Lung (tissue), 11 donors: ENCODE measurements at regions not wholly inside any gene's neighbourhood (a gene's known extent, or its start where the extent isn't known, plus 50 kb on each side); places are given as distances from the start of the nearest gene placed in this dataset.
"Not testable (repeated sequence)": the region's sequence is repeated elsewhere in the genome, so short reads cannot be mapped to it uniquely, and the experiment has no call there.

ENCODE experiments used
- ATAC-seq: fragments of 200-7000 bp; cut with Tn5 transposase; one replicate; pipeline ENCODE4 v1.9.1; 2020; ENCODE audit warnings: moderate number of reproducible peaks; ENCODE audit not compliant: insufficient read depth, low FRiP score
- DNase-seq, 3 donors: peaks; one replicate each; pipeline ENCODE4 v3.0.0-alpha.2; 2013 to 2017
- H3K27ac ChIP-seq, 2 donors: one replicate each; pipeline ENCODE4 v1.5.1; 2013; ENCODE audit warnings: mild to moderate bottlenecking in 2 of 2, moderate library complexity in 2 of 2, control low read depth in 1 of 2, inconsistent platforms in 1 of 2, low read depth in 1 of 2, low read length in 1 of 2
- H3K27me3 ChIP-seq, 3 donors: one replicate each; pipeline ENCODE4 v1.5.1; 2013; ENCODE audit warnings: low read length in 2 of 3; ENCODE audit not compliant: control insufficient read depth in 3 of 3, insufficient read depth in 3 of 3
- H3K36me3 ChIP-seq, 4 donors: one replicate each; pipeline ENCODE4 v1.5.1; 2013; ENCODE audit warnings: low read length in 4 of 4, mild to moderate bottlenecking in 1 of 4, moderate library complexity in 1 of 4; ENCODE audit not compliant: control insufficient read depth in 4 of 4, insufficient read depth in 4 of 4
- H3K4me1 ChIP-seq, 5 donors: one replicate each; pipeline ENCODE4 v1.5.1; 2013; ENCODE audit warnings: low read length in 5 of 5, mild to moderate bottlenecking in 2 of 5, moderate library complexity in 1 of 5; ENCODE audit not compliant: control insufficient read depth in 5 of 5, insufficient read depth in 5 of 5
- H3K4me3 ChIP-seq: one replicate; pipeline ENCODE4 v1.5.1; 2013; ENCODE audit warnings: mild to moderate bottlenecking, control low read depth, moderate library complexity
- H3K9ac ChIP-seq, 2 donors: one replicate each; pipeline ENCODE4 v1.5.1; 2013; ENCODE audit warnings: low read length in 2 of 2, control low read depth in 1 of 2; ENCODE audit not compliant: insufficient read depth in 1 of 2
- H3K9me3 ChIP-seq, 4 donors: one replicate each; pipeline ENCODE4 v1.5.1; 2013; ENCODE audit warnings: low read length in 3 of 4, mild to moderate bottlenecking in 1 of 4, moderate library complexity in 1 of 4; ENCODE audit not compliant: control insufficient read depth in 4 of 4, insufficient read depth in 3 of 4
- CTCF ChIP-seq: IDR thresholded peaks from 2 replicates; pipeline ENCODE4 v1.5.1; 2012; ENCODE audit warnings: mild to moderate bottlenecking; ENCODE audit errors: control extremely low read depth, extremely low read depth
- WGBS, 2 donors: extraction: QIAGEN DNeasy Blood & Tissue Kit; methylation state at CpG; one replicate each; pipeline ENCODE4 v1.1.7; 2013; 5-methylcytosine and 5-hydroxymethylcytosine counted together
- donor health status: control.
- donor health status: control.
- donor health status: Bipolar disorder and iron deficiency.
- donor health status: healthy.
- donor health status: DM: yes; HTN: yes; CAD: no.

- no peaks in the 10 kb centered on the region for H3K9me3 ChIP-seq
- no peak overlapping the region for H3K27ac ChIP-seq
- 95 to 96% methylated on average over 7 of the region's 7 CpGs for WGBS, 2 donors
- H3K36me3 ChIP-seq = no peaks in the 10 kb centered on the region
- H3K4me1 ChIP-seq = peaks cover 0 to 7% (median 0%) of the 10 kb centered on the region in 5 donors
- H3K4me3 ChIP-seq = no peak overlapping the region
- no peak overlapping the region for H3K9ac ChIP-seq
- TF ChIP-seq CTCF = no peak
- ATAC-seq (no peak), DNase-seq (no peak)
- no peaks in the 10 kb centered on the region for H3K27me3 ChIP-seq
These were observed 185.1 kb upstream of the ZNF217 start for GRCh38 chr20:53778736-53779135.

DNA sequence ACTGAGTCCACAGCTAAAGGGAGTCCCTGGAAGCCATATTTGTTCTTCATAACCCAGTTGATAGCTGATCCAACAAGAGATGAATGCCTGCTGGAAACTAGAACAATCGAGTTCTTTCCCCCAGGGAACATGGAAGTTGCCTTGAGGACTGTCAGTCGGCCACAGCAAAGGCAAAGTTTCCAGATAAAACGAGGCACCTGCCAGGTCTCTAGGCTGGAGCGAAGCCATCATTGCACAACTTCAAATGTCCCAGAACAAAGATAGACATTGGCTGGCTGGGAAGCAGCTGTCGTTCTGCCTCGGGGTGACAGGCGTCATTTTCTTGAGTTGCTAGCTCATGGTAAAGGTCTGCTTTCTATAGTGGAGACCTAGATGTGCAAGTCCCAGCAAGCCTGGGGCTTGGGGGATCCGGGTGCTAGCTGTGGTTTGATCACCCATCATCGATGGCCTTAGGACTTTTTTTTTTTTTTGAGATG is 184.4 kb upstream of the ZNF217 start:
- no peaks in the 10 kb centered on the region for H3K27me3 ChIP-seq
- H3K9me3 ChIP-seq = no peaks in the 10 kb centered on the region
- H3K36me3 ChIP-seq = no peaks in the 10 kb centered on the region
- ATAC-seq (no peak), DNase-seq (no peak)
- no peak for TF ChIP-seq CTCF
- WGBS, 2 donors = 67 to 83% methylated on average over 9 of the region's 9 CpGs
- peaks cover 0 to 7% (median 0%) of the 10 kb centered on the region in 5 donors for H3K4me1 ChIP-seq
- no peak overlapping the region for H3K9ac ChIP-seq
- no peak overlapping the region for H3K27ac ChIP-seq
- no peak overlapping the region for H3K4me3 ChIP-seq

- H3K4me3 ChIP-seq, ATAC-seq, H3K27me3 ChIP-seq, H3K36me3 ChIP-seq, DNase-seq, H3K9me3 ChIP-seq, H3K9ac ChIP-seq, H3K4me1 ChIP-seq, H3K27ac ChIP-seq: not testable (repeated sequence)
- WGBS, 2 donors = 94% methylated on average over 7 of the region's 7 CpGs
These were observed 183.8 kb upstream of the ZNF217 start for GRCh38 chr20:53777402-53777801.

DNA sequence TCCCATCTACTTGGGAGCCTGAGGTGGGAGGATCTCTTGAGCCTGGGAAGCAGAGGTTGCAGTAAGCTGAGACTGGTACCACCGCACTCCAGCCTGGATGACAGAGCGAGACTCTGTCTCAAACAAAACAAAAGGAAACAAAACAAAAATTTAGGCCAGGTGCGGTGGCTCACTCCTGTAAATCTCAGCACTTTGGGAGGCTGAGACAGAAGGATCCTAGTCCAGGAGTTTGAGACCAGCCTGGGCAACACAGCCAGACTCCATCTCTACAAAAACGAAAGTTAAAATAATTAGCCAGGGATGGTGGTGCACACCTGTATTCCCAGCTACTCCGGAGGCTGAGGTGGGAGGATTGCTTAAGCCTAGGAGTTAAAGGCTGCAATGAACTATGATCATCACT is 183.2 kb upstream of the ZNF217 start:
- no peak for ATAC-seq
- Histone ChIP-seq H3K36me3 (no peaks in the 10 kb centered on the region), H3K4me3 (no peak overlapping the region), H3K27ac (no peak overlapping the region), H3K27me3 (no peaks in the 10 kb centered on the region), H3K9me3 (no peaks in the 10 kb centered on the region), H3K9ac (no peak overlapping the region), H3K4me1 (peaks cover 0 to 7% (median 0%) of the 10 kb centered on the region in 5 donors)
- DNase-seq = no peak
- TF ChIP-seq CTCF = no peak
- WGBS, 2 donors = 78 to 81% methylated on average over 5 of the region's 5 CpGs
